ENCODE measurements at regions not wholly inside any gene's neighbourhood (a gene's known extent, or its start where the extent isn't known, plus 50 kb on each side); places are given as distances from the start of the nearest gene placed in this dataset.

DNA sequence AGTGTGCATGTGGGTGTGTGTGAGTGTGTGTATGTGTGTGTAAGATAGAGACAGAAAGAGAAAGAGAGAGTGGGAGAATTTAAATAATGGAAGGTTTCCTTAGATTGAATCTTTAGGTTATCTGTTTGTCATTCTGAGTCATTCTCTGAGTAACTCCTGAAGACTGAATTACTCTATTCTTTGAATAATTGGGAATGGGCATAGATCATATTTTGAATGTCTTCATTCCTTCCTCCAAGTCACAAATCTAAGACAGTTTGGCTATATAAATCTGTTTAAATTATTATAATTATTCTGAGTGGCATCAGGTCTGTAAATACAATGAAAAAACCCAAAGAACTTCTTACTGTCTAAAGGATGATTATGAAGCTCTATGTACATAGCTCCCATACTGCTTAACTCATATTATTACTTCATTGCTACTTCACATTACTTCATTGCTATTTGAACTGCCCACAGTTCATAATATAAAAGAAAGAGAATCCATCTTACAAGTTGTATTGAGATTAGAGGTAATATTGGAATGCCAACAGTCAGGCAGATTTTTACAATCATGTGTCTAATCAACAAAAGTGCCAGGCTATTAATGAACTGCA, 346.6 kb upstream of the CCDC179 start:
- no peak overlapping the region for H3K4me2 ChIP-seq (ENCODE audit: low read length, poor library complexity, severe bottlenecking)
- H3K23ac ChIP-seq (ENCODE audit: low read length in 2 of 2): no peak overlapping the region
- no peak overlapping the region for H3K27ac ChIP-seq (ENCODE audit: low read length, poor library complexity, severe bottlenecking)
- no peak overlapping the region for H3K9ac ChIP-seq (ENCODE audit: low read length)
- no peak overlapping the region for H2BK5ac ChIP-seq (ENCODE audit: low read depth, low read length, poor library complexity, severe bottlenecking)
- no peak overlapping the region for H2AK5ac ChIP-seq (ENCODE audit: low read length, severe bottlenecking)
- no peak overlapping the region for H2BK120ac ChIP-seq (ENCODE audit: low read depth, low read length)
- peaks cover 3% of the 10 kb centered on the region for H3K4me1 ChIP-seq (ENCODE audit: control insufficient read depth, insufficient read depth, low read depth, low read length)
- H3K18ac ChIP-seq (ENCODE audit: low read depth in 1 of 2, low read length in 2 of 2): no peak overlapping the region
- no peak overlapping the region for H3K4me3 ChIP-seq (ENCODE audit: insufficient read depth in 1 of 2, low read depth in 1 of 2, low read length in 2 of 2)
- no peaks in the 10 kb centered on the region for H3K27me3 ChIP-seq (ENCODE audit: control insufficient read depth in 1 of 2, insufficient read depth in 1 of 2, low read length in 2 of 2)
- no peak overlapping the region for H2AFZ ChIP-seq (ENCODE audit: low read depth, low read length)
- H3K14ac ChIP-seq (ENCODE audit: low read length in 2 of 2): no peak overlapping the region
- H3K79me1 ChIP-seq (replicated peaks; ENCODE audit: low read length, poor library complexity, severe bottlenecking): no peaks in the 10 kb centered on the region
- DNase-seq: no peak
- H2BK15ac ChIP-seq (ENCODE audit: low read depth, poor library complexity, severe bottlenecking): no peak overlapping the region
- H2BK12ac ChIP-seq (ENCODE audit: low read length in 2 of 2): no peak overlapping the region
- no peaks in the 10 kb centered on the region for H3K36me3 ChIP-seq (ENCODE audit: control insufficient read depth in 1 of 2, insufficient read depth in 2 of 2, low read depth in 1 of 2, low read length in 2 of 2)
- H4K91ac ChIP-seq (ENCODE audit: low read length): no peak overlapping the region
- no peak overlapping the region for H3K4ac ChIP-seq (ENCODE audit: low read depth in 1 of 2, low read length in 2 of 2)
- H4K8ac ChIP-seq (ENCODE audit: low read length): no peak overlapping the region
- H3K9me3 ChIP-seq (ENCODE audit: control insufficient read depth, low read length): peaks cover 9% of the 10 kb centered on the region

DNA sequence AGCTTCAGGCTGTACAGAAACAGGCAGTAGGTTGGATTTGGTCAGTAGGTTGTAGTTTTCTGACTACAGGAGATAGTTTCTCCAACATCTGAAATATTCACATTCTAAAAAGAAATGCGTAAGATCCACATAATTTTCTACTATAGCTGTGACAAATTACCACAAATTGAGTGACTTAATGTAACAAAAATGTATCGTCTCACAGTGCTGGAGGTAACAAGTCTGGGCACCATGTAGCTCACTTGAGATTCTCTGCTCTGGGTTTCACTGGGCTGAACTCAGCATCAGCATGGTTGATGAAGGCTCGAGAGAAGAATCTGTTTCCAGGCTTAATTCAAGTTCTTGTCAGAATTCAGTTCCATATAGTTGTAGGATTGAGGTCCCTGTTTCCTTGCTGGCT, 350.9 kb upstream of the CCDC179 start:
- no peak overlapping the region for H3K14ac ChIP-seq (ENCODE audit: low read length in 2 of 2)
- H2AK5ac ChIP-seq (ENCODE audit: low read length, severe bottlenecking): no peak overlapping the region
- no peak overlapping the region for H2BK15ac ChIP-seq (ENCODE audit: low read depth, poor library complexity, severe bottlenecking)
- no peak overlapping the region for H4K91ac ChIP-seq (ENCODE audit: low read length)
- H3K23ac ChIP-seq (ENCODE audit: low read length in 2 of 2): no peak overlapping the region
- no peak overlapping the region for H3K27ac ChIP-seq (ENCODE audit: low read length, poor library complexity, severe bottlenecking)
- H3K4me3 ChIP-seq (ENCODE audit: insufficient read depth in 1 of 2, low read depth in 1 of 2, low read length in 2 of 2): no peak overlapping the region
- H2AFZ ChIP-seq (ENCODE audit: low read depth, low read length): no peak overlapping the region
- no peaks in the 10 kb centered on the region for H3K4me1 ChIP-seq (ENCODE audit: control insufficient read depth, insufficient read depth, low read depth, low read length)
- no peak overlapping the region for H2BK5ac ChIP-seq (ENCODE audit: low read depth, low read length, poor library complexity, severe bottlenecking)
- H3K9ac ChIP-seq (ENCODE audit: low read length): no peak overlapping the region
- H2BK12ac ChIP-seq (ENCODE audit: low read length in 2 of 2): no peak overlapping the region
- no peak for DNase-seq
- no peak overlapping the region for H3K18ac ChIP-seq (ENCODE audit: low read depth in 1 of 2, low read length in 2 of 2)
- H3K27me3 ChIP-seq (ENCODE audit: control insufficient read depth in 1 of 2, insufficient read depth in 1 of 2, low read length in 2 of 2): no peaks in the 10 kb centered on the region
- no peak overlapping the region for H3K4ac ChIP-seq (ENCODE audit: low read depth in 1 of 2, low read length in 2 of 2)
- no peak overlapping the region for H4K8ac ChIP-seq (ENCODE audit: low read length)
- H3K79me1 ChIP-seq (replicated peaks; ENCODE audit: low read length, poor library complexity, severe bottlenecking): no peaks in the 10 kb centered on the region
- no peaks in the 10 kb centered on the region for H3K9me3 ChIP-seq (ENCODE audit: control insufficient read depth, low read length)
- H3K36me3 ChIP-seq (ENCODE audit: control insufficient read depth in 1 of 2, insufficient read depth in 2 of 2, low read depth in 1 of 2, low read length in 2 of 2): no peaks in the 10 kb centered on the region
- H3K4me2 ChIP-seq (ENCODE audit: low read length, poor library complexity, severe bottlenecking): no peak overlapping the region
- H2BK120ac ChIP-seq (ENCODE audit: low read depth, low read length): no peak overlapping the region
- WGBS: 90% methylated on average over 3 of the region's 3 CpGs

DNA sequence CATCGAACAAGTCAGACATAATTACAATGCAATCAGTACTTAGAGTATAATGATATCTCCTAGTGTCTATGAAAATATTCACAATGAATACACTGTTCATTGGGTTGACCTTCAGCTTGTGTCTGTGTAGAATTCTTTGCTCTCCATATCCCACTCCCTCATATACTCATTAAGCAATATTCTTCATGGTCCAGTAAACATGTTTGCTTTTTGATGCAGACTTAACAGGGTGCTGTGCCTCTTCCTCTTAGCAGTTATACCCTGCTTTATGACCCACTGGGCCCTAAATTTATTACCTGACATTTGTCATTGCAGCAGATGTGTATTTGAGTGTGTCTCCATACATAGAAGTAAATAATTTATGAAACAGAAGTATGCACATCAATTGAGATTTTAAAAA, 352.5 kb upstream of the CCDC179 start:
- H3K4me3 ChIP-seq (ENCODE audit: insufficient read depth in 1 of 2, low read depth in 1 of 2, low read length in 2 of 2): no peak overlapping the region
- no peak overlapping the region for H2BK12ac ChIP-seq (ENCODE audit: low read length in 2 of 2)
- H3K27me3 ChIP-seq (ENCODE audit: control insufficient read depth in 1 of 2, insufficient read depth in 1 of 2, low read length in 2 of 2): no peaks in the 10 kb centered on the region
- WGBS: no CpG with 5 or more reads among the region's 1 CpG
- no peak overlapping the region for H3K4ac ChIP-seq (ENCODE audit: low read depth in 1 of 2, low read length in 2 of 2)
- no peaks in the 10 kb centered on the region for H3K79me1 ChIP-seq (replicated peaks; ENCODE audit: low read length, poor library complexity, severe bottlenecking)
- H3K27ac ChIP-seq (ENCODE audit: low read length, poor library complexity, severe bottlenecking): peak overlapping the region; percentile 40
- H3K9me3 ChIP-seq (ENCODE audit: control insufficient read depth, low read length): peaks cover 3% of the 10 kb centered on the region
- no peak overlapping the region for H3K9ac ChIP-seq (ENCODE audit: low read length)
- H2BK5ac ChIP-seq (ENCODE audit: low read depth, low read length, poor library complexity, severe bottlenecking): no peak overlapping the region
- DNase-seq: no peak
- no peak overlapping the region for H3K14ac ChIP-seq (ENCODE audit: low read length in 2 of 2)
- H3K4me1 ChIP-seq (ENCODE audit: control insufficient read depth, insufficient read depth, low read depth, low read length): no peaks in the 10 kb centered on the region
- no peak overlapping the region for H3K18ac ChIP-seq (ENCODE audit: low read depth in 1 of 2, low read length in 2 of 2)
- no peak overlapping the region for H2AK5ac ChIP-seq (ENCODE audit: low read length, severe bottlenecking)
- no peak overlapping the region for H4K8ac ChIP-seq (ENCODE audit: low read length)
- H2BK15ac ChIP-seq (ENCODE audit: low read depth, poor library complexity, severe bottlenecking): no peak overlapping the region
- no peak overlapping the region for H2BK120ac ChIP-seq (ENCODE audit: low read depth, low read length)
- no peaks in the 10 kb centered on the region for H3K36me3 ChIP-seq (ENCODE audit: control insufficient read depth in 1 of 2, insufficient read depth in 2 of 2, low read depth in 1 of 2, low read length in 2 of 2)
- H3K4me2 ChIP-seq (ENCODE audit: low read length, poor library complexity, severe bottlenecking): no peak overlapping the region
- H3K23ac ChIP-seq (ENCODE audit: low read length in 2 of 2): no peak overlapping the region
- no peak overlapping the region for H2AFZ ChIP-seq (ENCODE audit: low read depth, low read length)
- H4K91ac ChIP-seq (ENCODE audit: low read length): no peak overlapping the region

DNA sequence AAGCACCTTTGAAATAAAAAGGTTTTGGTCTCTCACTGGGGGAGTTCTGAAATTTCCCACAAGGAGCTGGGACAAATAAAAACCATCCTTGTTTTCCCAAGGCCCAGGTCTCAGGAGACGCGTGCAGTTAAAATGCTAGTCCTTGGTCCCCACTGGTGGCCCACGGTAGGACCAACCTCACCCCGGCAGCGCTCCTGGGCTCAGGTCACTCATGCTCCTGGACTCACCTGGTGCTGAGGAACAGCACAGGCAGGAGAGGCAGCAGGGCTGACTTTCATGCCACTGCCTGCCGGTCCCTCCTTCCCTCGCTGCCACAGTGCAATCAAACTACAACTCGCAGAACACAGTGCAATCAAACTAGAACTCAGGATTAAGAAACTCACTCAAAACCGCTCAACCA, 356.8 kb upstream of the CCDC179 start:
- Histone ChIP-seq H2AK5ac (ENCODE audit: low read length, severe bottlenecking) (no peak overlapping the region), H2BK12ac (ENCODE audit: low read length in 2 of 2) (no peak overlapping the region), H3K9ac (ENCODE audit: low read length) (no peak overlapping the region), H3K4me1 (ENCODE audit: control insufficient read depth, insufficient read depth, low read depth, low read length) (no peaks in the 10 kb centered on the region), H4K91ac (ENCODE audit: low read length) (no peak overlapping the region), H3K23ac (ENCODE audit: low read length in 2 of 2) (no peak overlapping the region), H3K27ac (ENCODE audit: low read length, poor library complexity, severe bottlenecking) (no peak overlapping the region), H3K27me3 (ENCODE audit: control insufficient read depth in 1 of 2, insufficient read depth in 1 of 2, low read length in 2 of 2) (no peaks in the 10 kb centered on the region), H2BK120ac (ENCODE audit: low read depth, low read length) (no peak overlapping the region), H2BK15ac (ENCODE audit: low read depth, poor library complexity, severe bottlenecking) (no peak overlapping the region), H3K36me3 (ENCODE audit: control insufficient read depth in 1 of 2, insufficient read depth in 2 of 2, low read depth in 1 of 2, low read length in 2 of 2) (no peaks in the 10 kb centered on the region), H3K18ac (ENCODE audit: low read depth in 1 of 2, low read length in 2 of 2) (no peak overlapping the region), H3K4me3 (ENCODE audit: insufficient read depth in 1 of 2, low read depth in 1 of 2, low read length in 2 of 2) (no peak overlapping the region), H3K4me2 (ENCODE audit: low read length, poor library complexity, severe bottlenecking) (no peak overlapping the region), H3K79me1 (replicated peaks; ENCODE audit: low read length, poor library complexity, severe bottlenecking) (no peaks in the 10 kb centered on the region), H2AFZ (ENCODE audit: low read depth, low read length) (no peak overlapping the region), H2BK5ac (ENCODE audit: low read depth, low read length, poor library complexity, severe bottlenecking) (no peak overlapping the region), H4K8ac (ENCODE audit: low read length) (no peak overlapping the region), H3K14ac (ENCODE audit: low read length in 2 of 2) (no peak overlapping the region), H3K9me3 (ENCODE audit: control insufficient read depth, low read length) (peaks cover 3% of the 10 kb centered on the region), H3K4ac (ENCODE audit: low read depth in 1 of 2, low read length in 2 of 2) (no peak overlapping the region)
- no peak for DNase-seq
- WGBS: 94% methylated on average over 8 of the region's 9 CpGs
